ENCODE measurements at regions not wholly inside any gene's neighbourhood (a gene's known extent, or its start where the extent isn't known, plus 50 kb on each side); places are given as distances from the start of the nearest gene placed in this dataset.

GRCh38 chr1:5254131-5254725, 599.8 kb downstream of the AJAP1 start:
- DNase-seq, result no peak

DNA sequence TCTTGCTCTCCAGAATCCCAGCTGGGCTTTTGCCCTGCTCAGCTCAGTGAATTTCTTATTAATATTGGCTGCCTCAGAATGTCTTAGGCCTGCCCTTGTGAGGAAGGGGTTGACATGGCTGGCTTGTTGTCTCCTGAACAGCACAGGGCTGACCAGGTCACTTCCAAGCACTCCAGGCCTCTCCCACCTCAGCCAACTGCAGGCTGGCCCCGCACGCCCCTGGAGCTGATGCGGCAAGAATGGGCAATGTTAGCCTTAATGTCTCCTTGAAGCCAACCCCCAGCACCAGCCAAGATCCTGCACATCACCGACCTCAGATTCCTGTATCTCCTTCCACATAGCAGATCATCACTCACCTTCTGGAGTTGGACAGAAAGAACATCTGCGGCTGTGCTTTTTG, 598.6 kb downstream of the AJAP1 start:
- DNase-seq, result no peak

- DNase-seq, result no peak
These were observed 595.9 kb downstream of the AJAP1 start for GRCh38 chr1:5250336-5250735.

GRCh38 chr1:5245348-5245747, 590.9 kb downstream of the AJAP1 start:
- DNase-seq, result no peak

DNA sequence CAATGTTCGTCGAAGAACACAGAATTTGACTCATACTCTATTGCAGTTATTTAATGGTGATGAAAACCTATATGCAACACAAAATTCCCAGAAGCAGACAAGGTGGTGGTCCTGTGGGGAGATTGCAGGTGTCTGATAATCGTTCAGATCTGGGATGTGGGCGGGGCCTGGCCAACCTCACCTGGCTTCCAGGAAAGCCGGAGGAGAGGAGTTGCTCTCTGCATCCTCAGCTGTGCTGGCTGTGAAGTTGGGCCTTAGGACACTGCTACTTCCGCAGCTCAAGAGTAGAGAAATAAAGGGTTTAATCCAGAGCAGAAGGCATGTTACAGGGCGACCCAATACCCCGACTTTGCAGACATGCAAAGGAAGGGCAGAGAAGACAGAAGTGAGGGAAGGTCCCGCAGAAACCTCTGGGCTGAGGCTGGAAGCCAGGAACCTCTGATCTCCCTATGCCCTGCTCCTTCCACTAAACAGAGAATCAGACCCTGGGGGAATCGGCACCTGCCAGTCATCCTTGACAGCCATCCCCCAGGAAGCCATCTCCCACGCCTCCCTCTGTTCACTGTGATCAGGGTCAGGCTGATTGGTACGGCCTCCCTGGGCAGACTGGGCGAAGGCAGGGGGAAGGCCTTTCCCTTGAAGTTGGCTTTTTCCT, 590.3 kb downstream of the AJAP1 start:
- DNase-seq, result no peak

DNA sequence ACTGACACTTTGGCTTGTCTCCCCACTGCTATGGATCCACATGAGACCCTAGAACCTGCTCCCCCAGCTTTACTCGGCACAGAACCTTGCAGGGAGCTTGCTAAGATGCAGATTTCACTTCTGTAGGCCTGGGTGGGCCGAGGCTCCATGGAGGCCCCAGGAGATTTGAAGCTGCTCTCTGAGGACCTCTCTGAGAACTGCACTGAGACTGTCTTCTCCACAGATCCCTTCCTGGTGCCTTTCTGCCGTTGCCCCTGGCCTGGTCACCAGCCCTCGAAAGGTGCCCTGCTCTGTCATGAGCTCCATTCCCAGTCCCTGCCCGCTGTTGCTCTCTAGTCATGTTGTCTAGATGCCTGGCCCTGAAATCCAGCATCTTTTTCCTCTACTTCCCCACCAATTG, 588.4 kb downstream of the AJAP1 start:
- no peak for DNase-seq

DNA sequence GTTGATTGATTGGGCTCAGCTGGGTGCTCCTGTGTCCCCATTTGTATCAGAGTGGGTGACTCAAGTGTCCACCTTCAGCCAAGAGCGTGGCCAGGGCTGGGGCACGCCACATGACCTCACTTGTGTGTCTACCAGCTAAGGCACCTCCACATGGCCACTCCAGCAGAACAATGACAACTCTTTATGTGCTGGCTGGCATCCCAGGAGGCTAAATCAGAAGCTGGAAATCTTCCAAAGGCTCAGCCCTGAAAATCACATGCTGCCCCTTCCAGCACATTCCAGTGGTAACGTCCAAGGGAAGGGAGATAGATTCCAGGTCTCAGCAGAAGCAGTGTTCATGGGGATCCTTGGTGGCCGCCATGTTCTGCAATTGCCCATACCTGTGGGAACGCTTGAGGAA, 585.5 kb downstream of the AJAP1 start:
- no peak for DNase-seq

- no peak for DNase-seq
These were observed 584.1 kb downstream of the AJAP1 start for GRCh38 chr1:5238351-5239130.

DNA sequence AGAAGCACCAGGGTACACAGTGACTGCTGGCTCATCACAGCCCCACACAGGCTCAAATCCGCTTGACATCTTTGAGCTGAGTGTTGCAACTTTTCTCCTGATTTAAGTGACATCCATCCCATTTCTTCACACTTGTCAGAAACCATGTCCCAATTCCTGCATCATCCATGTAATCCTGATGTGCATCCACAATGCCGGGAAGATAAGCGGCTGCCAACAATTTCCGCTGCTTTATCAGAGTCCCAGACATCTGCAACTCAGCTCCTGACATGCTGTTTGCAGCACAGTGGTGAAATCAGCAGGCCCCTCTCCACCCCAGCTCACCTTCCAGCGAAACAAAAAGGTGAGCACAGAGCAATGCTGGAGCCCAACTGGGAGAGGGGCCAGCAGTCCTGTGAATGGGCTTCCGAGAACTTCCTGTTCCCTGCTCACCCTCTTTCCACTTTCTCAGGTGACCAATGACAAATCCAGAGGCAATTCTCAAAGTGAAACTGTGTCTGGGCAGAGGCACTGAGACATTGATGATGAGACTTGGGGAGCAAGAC, 581.0 kb downstream of the AJAP1 start:
- no peak for DNase-seq

DNA sequence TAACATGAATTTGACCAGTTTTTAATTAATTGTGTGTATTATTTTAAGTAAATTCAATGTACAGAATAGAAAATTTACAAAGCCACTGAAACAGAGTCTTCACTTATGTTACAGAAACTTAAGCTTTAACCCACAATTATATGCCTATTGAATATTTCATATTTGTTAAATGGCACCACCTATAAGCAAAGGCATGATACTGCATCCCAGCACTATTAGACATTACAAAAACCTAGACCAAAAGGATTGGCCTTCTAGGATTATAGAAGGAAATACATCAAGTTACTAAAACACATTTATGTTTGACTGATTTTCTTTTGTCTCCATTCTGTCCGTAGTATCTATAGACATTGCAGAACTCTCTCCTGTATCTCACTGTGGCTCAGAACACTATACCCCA, 578.1 kb downstream of the AJAP1 start:
- DNase-seq, result no peak

- DNase-seq, result no peak
These were observed 577.3 kb downstream of the AJAP1 start for GRCh38 chr1:5231541-5232315.

DNA sequence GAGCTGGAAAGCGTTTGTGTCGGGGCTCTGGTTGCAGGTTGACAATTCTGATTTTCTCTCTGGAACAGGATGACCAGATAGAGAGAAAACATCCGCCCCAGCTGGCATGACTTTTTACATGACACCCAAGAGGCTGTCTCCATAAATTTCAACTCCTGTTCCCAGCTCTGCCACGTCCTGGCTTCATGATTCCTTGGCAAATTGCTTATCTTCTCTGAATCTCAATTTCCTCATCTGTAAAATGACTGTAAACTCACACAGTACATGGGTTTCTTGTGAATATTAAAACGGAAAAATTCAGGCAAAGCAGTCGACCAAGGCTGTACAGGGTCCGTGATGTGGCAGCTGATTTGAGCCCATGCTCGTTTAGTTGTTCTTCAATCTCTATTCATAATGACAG, 572.7 kb downstream of the AJAP1 start:
- DNase-seq, result no peak

DNA sequence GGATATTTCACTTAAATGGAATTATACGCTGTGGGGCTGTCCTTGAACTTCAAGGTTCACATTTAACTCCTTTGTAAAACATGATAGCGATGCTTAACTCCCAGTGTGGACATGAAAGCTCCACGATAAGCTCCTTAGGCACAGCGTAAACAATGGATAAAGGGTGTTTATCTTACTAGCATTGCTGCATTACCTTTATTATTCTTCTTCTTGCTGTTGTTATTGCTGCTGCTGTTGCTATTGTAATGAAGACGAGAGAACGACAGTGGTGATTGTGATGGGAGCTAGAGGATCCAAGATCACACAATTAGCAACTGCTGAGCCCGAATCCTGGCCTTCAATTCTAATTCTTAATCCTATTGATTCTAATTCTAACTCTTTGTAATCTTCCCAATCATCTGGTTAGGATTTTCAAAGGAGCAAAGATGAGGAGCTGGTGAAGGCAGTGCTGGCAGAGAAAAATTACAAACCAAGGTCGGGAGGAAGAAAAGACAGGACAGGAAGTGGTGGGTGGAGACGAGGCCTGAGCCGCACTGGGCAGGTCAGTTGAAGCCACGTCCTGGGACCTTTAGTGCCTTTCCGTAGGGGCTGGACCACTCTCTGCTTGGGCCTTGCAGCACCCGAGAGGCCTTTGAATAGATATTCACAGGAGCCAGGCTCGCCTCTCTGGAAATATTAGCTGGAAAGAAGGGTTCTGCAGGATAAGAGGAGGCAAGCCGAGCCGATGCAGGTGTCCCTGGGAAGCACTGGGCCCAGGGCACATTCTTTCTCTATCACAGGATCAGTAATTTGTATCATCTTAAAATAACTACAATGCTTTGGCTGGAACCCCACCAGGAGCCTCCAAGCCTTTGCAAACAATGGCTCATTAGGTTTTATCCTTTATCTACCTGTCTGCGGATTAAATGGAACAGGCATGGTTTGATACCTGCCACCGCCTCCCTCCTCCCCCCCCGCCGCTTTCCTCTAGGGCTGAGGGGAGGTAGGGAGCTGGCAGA, 571.6 kb downstream of the AJAP1 start:
- no peak for DNase-seq

GRCh38 chr1:5223206-5223605, 568.8 kb downstream of the AJAP1 start:
- no peak for DNase-seq

DNA sequence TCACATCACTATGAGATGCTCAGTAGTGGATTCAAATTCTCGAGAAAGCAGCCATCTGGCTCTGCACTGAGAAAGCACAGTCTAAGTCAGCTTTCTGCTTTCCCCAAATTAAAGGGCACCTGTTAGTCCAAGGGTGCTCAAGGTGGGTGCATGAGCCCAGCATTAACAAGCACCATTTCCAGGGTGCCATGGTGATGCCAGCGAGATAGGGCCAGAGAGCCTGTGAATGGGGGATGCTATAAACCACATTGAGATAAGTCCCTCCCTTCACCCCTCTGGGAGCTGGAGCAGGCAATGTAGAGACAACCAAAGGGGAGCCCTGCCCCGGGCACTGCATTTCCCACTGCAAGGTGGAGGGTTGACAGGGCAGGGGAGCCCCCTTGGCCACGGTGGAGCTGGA, 568.2 kb downstream of the AJAP1 start:
- DNase-seq, result no peak

GRCh38 chr1:5221451-5221850, 567.0 kb downstream of the AJAP1 start:
- DNase-seq, result no peak

DNA sequence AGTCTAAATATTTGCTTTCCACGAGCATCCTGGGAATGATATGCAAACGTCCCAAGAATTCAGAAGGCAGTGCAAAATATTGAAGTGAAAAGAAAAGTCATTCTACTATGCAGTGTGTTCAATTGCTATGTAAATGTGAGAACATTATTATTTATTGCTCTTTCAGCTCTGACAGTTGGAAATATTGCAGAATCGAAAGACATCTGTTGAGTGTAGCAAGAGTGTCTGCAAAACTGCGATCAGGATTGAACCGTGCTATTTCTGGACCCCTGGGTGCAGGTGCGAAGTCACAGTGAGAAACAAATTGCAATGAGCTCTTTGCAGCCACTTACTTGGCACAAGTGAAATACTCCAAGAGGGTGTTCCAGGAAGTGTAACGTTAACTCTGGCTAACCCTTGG, 566.4 kb downstream of the AJAP1 start:
- no peak for DNase-seq

- no peak for DNase-seq
These were observed 566.0 kb downstream of the AJAP1 start for GRCh38 chr1:5220421-5220820.

GRCh38 chr1:5200006-5200405, 545.6 kb downstream of the AJAP1 start:
- no peak for DNase-seq

GRCh38 chr1:5198328-5198727, 543.9 kb downstream of the AJAP1 start:
- no peak for DNase-seq

- DNase-seq, result no peak
These were observed 537.1 kb downstream of the AJAP1 start for GRCh38 chr1:5191470-5191869.

DNA sequence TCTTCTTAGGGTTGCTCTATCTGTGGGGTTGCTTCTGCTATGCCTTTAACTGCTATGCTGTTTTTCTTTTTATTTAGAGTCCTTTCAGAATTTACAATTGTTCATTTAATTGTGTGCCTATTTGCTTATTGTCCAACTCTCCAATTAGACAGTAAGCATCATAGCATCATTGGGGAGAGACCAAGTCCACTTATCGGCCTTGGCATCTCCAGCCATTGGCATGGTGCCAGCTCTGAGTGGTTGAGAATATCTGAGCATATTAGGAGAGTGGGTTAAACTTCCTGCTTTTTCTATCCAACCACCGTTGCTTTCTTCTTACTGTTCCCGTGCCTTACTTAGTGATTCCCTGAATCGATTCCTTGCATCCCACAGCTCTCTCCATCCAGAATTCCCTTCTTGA, 535.0 kb downstream of the AJAP1 start:
- DNase-seq, result no peak

All from activated CD4-positive, alpha-beta T cell treated with anti-CD3 and anti-CD28 coated beads for 4 hours (primary cell).